ENCODE measurements at regions not wholly inside any gene's neighbourhood (a gene's known extent, or its start where the extent isn't known, plus 50 kb on each side); places are given as distances from the start of the nearest gene placed in this dataset.

GRCh38 chr5:57845025-57845424 is 362.4 kb upstream of the ACTBL2 start:
- TF ChIP-seq POLR2A (IDR thresholded peaks at IDR 0.05) (no peak), POLR2AphosphoS5 (IDR thresholded peaks at IDR 0.05) (no peak), EP300 (IDR thresholded peaks at IDR 0.05) (no peak)
- TF ChIP-seq, protein P1, sequence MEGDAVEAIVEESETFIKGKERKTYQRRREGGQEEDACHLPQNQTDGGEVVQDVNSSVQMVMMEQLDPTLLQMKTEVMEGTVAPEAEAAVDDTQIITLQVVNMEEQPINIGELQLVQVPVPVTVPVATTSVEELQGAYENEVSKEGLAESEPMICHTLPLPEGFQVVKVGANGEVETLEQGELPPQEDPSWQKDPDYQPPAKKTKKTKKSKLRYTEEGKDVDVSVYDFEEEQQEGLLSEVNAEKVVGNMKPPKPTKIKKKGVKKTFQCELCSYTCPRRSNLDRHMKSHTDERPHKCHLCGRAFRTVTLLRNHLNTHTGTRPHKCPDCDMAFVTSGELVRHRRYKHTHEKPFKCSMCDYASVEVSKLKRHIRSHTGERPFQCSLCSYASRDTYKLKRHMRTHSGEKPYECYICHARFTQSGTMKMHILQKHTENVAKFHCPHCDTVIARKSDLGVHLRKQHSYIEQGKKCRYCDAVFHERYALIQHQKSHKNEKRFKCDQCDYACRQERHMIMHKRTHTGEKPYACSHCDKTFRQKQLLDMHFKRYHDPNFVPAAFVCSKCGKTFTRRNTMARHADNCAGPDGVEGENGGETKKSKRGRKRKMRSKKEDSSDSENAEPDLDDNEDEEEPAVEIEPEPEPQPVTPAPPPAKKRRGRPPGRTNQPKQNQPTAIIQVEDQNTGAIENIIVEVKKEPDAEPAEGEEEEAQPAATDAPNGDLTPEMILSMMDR (IDR thresholded peaks at IDR 0.05), result no peak
